ENCODE measurements at regions not wholly inside any gene's neighbourhood (a gene's known extent, or its start where the extent isn't known, plus 50 kb on each side); places are given as distances from the start of the nearest gene placed in this dataset.

DNA sequence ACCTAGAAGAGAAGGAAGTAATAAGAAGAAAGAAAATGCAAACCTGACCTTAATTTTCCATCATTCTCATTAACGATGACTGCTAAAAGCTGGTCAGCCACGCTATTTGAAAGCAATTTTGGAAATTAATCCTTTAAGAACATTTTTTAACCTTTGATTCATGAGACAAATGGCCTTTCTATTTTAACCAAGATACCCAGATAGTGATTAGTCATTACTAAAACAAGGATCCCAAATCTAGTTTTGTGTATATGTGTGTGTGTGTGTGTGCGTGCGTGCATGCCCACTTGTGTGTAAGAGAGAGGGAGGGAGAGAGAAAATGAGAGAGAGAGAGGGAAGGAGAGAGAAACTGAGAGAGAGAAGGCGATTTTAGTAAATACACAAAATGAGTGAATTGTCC lies 329.5 kb downstream of the DEPDC1B start:
- TF ChIP-seq, protein P1, sequence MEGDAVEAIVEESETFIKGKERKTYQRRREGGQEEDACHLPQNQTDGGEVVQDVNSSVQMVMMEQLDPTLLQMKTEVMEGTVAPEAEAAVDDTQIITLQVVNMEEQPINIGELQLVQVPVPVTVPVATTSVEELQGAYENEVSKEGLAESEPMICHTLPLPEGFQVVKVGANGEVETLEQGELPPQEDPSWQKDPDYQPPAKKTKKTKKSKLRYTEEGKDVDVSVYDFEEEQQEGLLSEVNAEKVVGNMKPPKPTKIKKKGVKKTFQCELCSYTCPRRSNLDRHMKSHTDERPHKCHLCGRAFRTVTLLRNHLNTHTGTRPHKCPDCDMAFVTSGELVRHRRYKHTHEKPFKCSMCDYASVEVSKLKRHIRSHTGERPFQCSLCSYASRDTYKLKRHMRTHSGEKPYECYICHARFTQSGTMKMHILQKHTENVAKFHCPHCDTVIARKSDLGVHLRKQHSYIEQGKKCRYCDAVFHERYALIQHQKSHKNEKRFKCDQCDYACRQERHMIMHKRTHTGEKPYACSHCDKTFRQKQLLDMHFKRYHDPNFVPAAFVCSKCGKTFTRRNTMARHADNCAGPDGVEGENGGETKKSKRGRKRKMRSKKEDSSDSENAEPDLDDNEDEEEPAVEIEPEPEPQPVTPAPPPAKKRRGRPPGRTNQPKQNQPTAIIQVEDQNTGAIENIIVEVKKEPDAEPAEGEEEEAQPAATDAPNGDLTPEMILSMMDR (IDR thresholded peaks at IDR 0.05; ENCODE audit: insufficient read depth, low read depth, low read length): no peak
- TF ChIP-seq EZH2 (IDR thresholded peaks at IDR 0.05; ENCODE audit: insufficient read depth, low read length): no peak
- Mint-ChIP-seq H3K27ac (ENCODE audit: unreplicated experiment) (no peak overlapping the region), H3K9me3 (ENCODE audit: unreplicated experiment) (peaks cover 5% of the 10 kb centered on the region), H3K27me3 (ENCODE audit: low read depth, unreplicated experiment) (no peaks in the 10 kb centered on the region), H3K36me3 (ENCODE audit: low read depth, unreplicated experiment) (peaks cover 1% of the 10 kb centered on the region), H3K4me3 (ENCODE audit: unreplicated experiment) (no peak overlapping the region), H3K4me1 (ENCODE audit: low read depth, unreplicated experiment) (no peaks in the 10 kb centered on the region)
- Histone ChIP-seq H3K9ac (ENCODE audit: low read length) (no peak overlapping the region), H2AFZ (ENCODE audit: low read depth, low read length) (no peak overlapping the region), H3K36me3 (ENCODE audit: insufficient read depth, low read length) (no peaks in the 10 kb centered on the region), H3K27me3 (ENCODE audit: insufficient read depth, low read length) (no peaks in the 10 kb centered on the region), H3K9me3 (ENCODE audit: insufficient read depth, low read depth, low read length) (no peaks in the 10 kb centered on the region), H3K4me3 (ENCODE audit: insufficient read depth, low read depth, low read length) (no peak overlapping the region), H3K79me2 (ENCODE audit: insufficient read depth, low read length) (no peaks in the 10 kb centered on the region), H4K20me1 (ENCODE audit: insufficient read depth, low read length) (no peaks in the 10 kb centered on the region), H3K27ac (ENCODE audit: low read depth, low read length) (no peak overlapping the region), H3K4me1 (ENCODE audit: insufficient read depth, low read length) (no peaks in the 10 kb centered on the region), H3K4me2 (ENCODE audit: low read length) (no peak overlapping the region)
- peak; percentile 22 for DNase-seq (ENCODE audit: low read depth)
- no peak for FAIRE-seq

DNA sequence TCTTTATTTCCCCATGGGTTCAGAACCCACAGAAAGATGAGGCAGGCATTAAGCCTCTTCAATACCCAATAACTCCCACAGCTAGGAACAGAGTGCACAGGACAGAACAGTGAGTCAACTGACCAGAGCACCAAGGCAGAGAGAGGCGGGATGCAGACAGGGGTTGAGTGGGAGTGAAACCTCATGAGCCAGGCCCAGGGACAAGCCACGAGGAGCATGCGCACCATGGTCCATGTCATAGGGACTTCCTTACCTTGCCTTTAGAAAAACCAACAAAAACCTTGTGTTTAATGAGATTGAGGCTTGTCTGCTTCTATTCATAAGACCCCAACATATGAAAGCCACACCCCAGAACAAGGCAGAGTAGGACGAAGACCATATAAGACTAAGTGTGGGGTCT lies 330.6 kb downstream of the DEPDC1B start:
- Histone ChIP-seq H2AFZ (ENCODE audit: low read depth, low read length) (no peak overlapping the region), H3K4me1 (ENCODE audit: insufficient read depth, low read length) (no peaks in the 10 kb centered on the region), H3K9ac (ENCODE audit: low read length) (no peak overlapping the region), H3K36me3 (ENCODE audit: insufficient read depth, low read length) (no peaks in the 10 kb centered on the region), H3K27me3 (ENCODE audit: insufficient read depth, low read length) (no peaks in the 10 kb centered on the region), H4K20me1 (ENCODE audit: insufficient read depth, low read length) (no peaks in the 10 kb centered on the region), H3K4me2 (ENCODE audit: low read length) (no peak overlapping the region), H3K9me3 (ENCODE audit: insufficient read depth, low read depth, low read length) (no peaks in the 10 kb centered on the region), H3K4me3 (ENCODE audit: insufficient read depth, low read depth, low read length) (no peak overlapping the region), H3K27ac (ENCODE audit: low read depth, low read length) (no peak overlapping the region), H3K79me2 (ENCODE audit: insufficient read depth, low read length) (no peaks in the 10 kb centered on the region)
- no peaks in the 10 kb centered on the region for H3K27me3 Mint-ChIP-seq (ENCODE audit: low read depth, unreplicated experiment)
- H3K4me3 Mint-ChIP-seq (ENCODE audit: unreplicated experiment): no peak overlapping the region
- TF ChIP-seq, protein P1 (IDR thresholded peaks at IDR 0.05; ENCODE audit: insufficient read depth, low read depth, low read length): no peak
- TF ChIP-seq EZH2 (IDR thresholded peaks at IDR 0.05; ENCODE audit: insufficient read depth, low read length): no peak
- H3K4me1 Mint-ChIP-seq (ENCODE audit: low read depth, unreplicated experiment): no peaks in the 10 kb centered on the region
- H3K36me3 Mint-ChIP-seq (ENCODE audit: low read depth, unreplicated experiment): peaks cover 1% of the 10 kb centered on the region
- peaks cover 5% of the 10 kb centered on the region for H3K9me3 Mint-ChIP-seq (ENCODE audit: unreplicated experiment)
- DNase-seq (ENCODE audit: low read depth) (no peak), FAIRE-seq (no peak)
- H3K27ac Mint-ChIP-seq (ENCODE audit: unreplicated experiment): no peak overlapping the region

DNA sequence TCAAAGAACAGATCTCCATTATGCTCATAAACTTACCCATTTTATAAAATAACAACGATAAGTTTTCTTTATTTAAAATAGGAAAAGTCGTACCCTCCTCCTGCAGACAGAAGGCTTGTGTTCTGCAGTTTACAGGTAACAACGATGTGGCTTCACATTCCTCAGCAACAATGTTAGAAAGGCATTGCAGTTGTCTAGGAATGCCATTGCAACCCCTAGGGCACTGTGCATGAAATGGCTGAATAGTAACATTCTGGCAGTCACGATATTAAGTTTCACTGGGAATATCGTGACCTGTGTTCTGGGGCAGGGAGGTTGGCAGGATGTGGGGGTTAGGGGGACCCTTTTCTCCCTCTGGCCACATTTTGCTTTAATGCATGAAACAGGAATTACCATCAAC lies 331.9 kb downstream of the DEPDC1B start:
- Mint-ChIP-seq H3K27me3 (ENCODE audit: low read depth, unreplicated experiment) (no peaks in the 10 kb centered on the region), H3K4me1 (ENCODE audit: low read depth, unreplicated experiment) (no peaks in the 10 kb centered on the region), H3K9me3 (ENCODE audit: unreplicated experiment) (peaks cover 5% of the 10 kb centered on the region), H3K27ac (ENCODE audit: unreplicated experiment) (no peak overlapping the region), H3K4me3 (ENCODE audit: unreplicated experiment) (no peak overlapping the region), H3K36me3 (ENCODE audit: low read depth, unreplicated experiment) (peaks cover 1% of the 10 kb centered on the region)
- Histone ChIP-seq H3K27ac (ENCODE audit: low read depth, low read length) (no peak overlapping the region), H3K27me3 (ENCODE audit: insufficient read depth, low read length) (no peaks in the 10 kb centered on the region), H3K79me2 (ENCODE audit: insufficient read depth, low read length) (no peaks in the 10 kb centered on the region), H4K20me1 (ENCODE audit: insufficient read depth, low read length) (no peaks in the 10 kb centered on the region), H3K9me3 (ENCODE audit: insufficient read depth, low read depth, low read length) (no peaks in the 10 kb centered on the region), H2AFZ (ENCODE audit: low read depth, low read length) (no peak overlapping the region), H3K4me3 (ENCODE audit: insufficient read depth, low read depth, low read length) (no peak overlapping the region), H3K4me1 (ENCODE audit: insufficient read depth, low read length) (no peaks in the 10 kb centered on the region), H3K4me2 (ENCODE audit: low read length) (no peak overlapping the region), H3K9ac (ENCODE audit: low read length) (no peak overlapping the region), H3K36me3 (ENCODE audit: insufficient read depth, low read length) (no peaks in the 10 kb centered on the region)
- TF ChIP-seq, protein P1 (IDR thresholded peaks at IDR 0.05; ENCODE audit: insufficient read depth, low read depth, low read length): no peak
- TF ChIP-seq EZH2 (IDR thresholded peaks at IDR 0.05; ENCODE audit: insufficient read depth, low read length): no peak
- FAIRE-seq: no peak
- no peak for DNase-seq (ENCODE audit: low read depth)
